Hypothalamus (tissue), 51 donors: ENCODE measurements at regions not wholly inside any gene's neighbourhood (a gene's known extent, or its start where the extent isn't known, plus 50 kb on each side); places are given as distances from the start of the nearest gene placed in this dataset.
"Not testable (repeated sequence)": the region's sequence is repeated elsewhere in the genome, so short reads cannot be mapped to it uniquely, and the experiment has no call there.

ENCODE experiments used
- DNase-seq, 51 donors: peaks; one replicate each; lab custom pipeline; 2025; lab: John Stamatoyannopoulos, UW

- DNase-seq = no peak
These were observed 326.7 kb downstream of the METTL4 start for GRCh38 chr18:2244641-2245040.

- not testable (repeated sequence) for DNase-seq
These were observed 324.2 kb downstream of the METTL4 start for GRCh38 chr18:2247101-2247500.

- DNase-seq = no peak
These were observed 316.3 kb downstream of the METTL4 start for GRCh38 chr18:2254977-2255376.

- no peak for DNase-seq
These were observed 314.7 kb downstream of the METTL4 start for GRCh38 chr18:2256577-2256976.

- no peak for DNase-seq
These were observed 312.4 kb downstream of the METTL4 start for GRCh38 chr18:2258954-2259353.

- no peak for DNase-seq
These were observed 307.9 kb downstream of the METTL4 start for GRCh38 chr18:2263303-2263890.

GRCh38 chr18:2274613-2275012 is 296.7 kb downstream of the METTL4 start:
- no peak for DNase-seq

- no peak for DNase-seq
These were observed 290.2 kb downstream of the METTL4 start for GRCh38 chr18:2281086-2281485.

GRCh38 chr18:2281523-2282199 is 289.6 kb downstream of the METTL4 start:
- DNase-seq = no peak

- DNase-seq = no peak
These were observed 278.0 kb downstream of the METTL4 start for GRCh38 chr18:2293109-2293839.

GRCh38 chr18:2301316-2301715 is 270.0 kb downstream of the METTL4 start:
- no peak for DNase-seq

- no peak for DNase-seq
These were observed 269.3 kb downstream of the METTL4 start for GRCh38 chr18:2302012-2302411.

GRCh38 chr18:2302628-2303516 is 268.4 kb downstream of the METTL4 start:
- no peak for DNase-seq

GRCh38 chr18:2303517-2304238 is 267.6 kb downstream of the METTL4 start:
- DNase-seq = no peak

GRCh38 chr18:2304378-2305175 is 266.7 kb downstream of the METTL4 start:
- no peak for DNase-seq

GRCh38 chr18:2306606-2307005 is 264.7 kb downstream of the METTL4 start:
- no peak for DNase-seq

GRCh38 chr18:2310886-2311285 is 260.4 kb downstream of the METTL4 start:
- no peak for DNase-seq

- no peak for DNase-seq
These were observed 258.9 kb downstream of the METTL4 start for GRCh38 chr18:2312440-2312839.

- no peak for DNase-seq
These were observed 258.0 kb downstream of the METTL4 start for GRCh38 chr18:2313332-2313731.
